ENCODE measurements at regions not wholly inside any gene's neighbourhood (a gene's known extent, or its start where the extent isn't known, plus 50 kb on each side); places are given as distances from the start of the nearest gene placed in this dataset.

DNA sequence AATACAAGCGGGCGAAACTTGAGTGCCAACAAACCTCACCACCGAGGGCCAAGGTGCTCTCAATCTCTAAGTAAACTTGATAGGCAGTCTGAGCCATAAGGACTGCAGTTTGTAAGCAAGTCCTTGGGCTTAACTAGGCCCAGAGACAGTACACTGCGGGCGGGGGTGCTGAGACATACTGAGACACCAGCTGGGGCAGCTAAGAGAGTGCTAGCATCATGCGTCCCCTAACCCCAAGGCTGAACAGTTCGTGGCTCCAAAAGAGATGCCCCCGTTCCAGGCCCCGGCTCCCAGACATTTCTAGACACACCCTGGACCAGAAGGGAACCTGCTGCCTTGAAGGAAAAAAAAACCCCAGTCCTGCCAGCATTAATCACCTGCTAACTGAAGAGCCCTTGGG, 126.8 kb upstream of the PRDX4 start:
- no peaks in the 10 kb centered on the region for H3K36me3 Mint-ChIP-seq
- intact Hi-C loops (cut with micrococcal nuclease), result no loop called here
- H3K9me3 ChIP-seq (replicated peaks in 1 of 2; ENCODE audit: control insufficient read depth in 1 of 2, insufficient read depth in 1 of 2, low read length in 2 of 2), result no peaks in the 10 kb centered on the region
- no peak overlapping the region for H3K27ac ChIP-seq (ENCODE audit: low read depth in 1 of 2, low read length in 2 of 2)
- H3K9ac ChIP-seq (ENCODE audit: insufficient read depth, low read length, poor library complexity, severe bottlenecking), result no peak overlapping the region
- H3K79me2 ChIP-seq (ENCODE audit: insufficient read depth, low read length), result no peaks in the 10 kb centered on the region
- H3K4me3 Mint-ChIP-seq, result no peak overlapping the region
- WGBS (ENCODE audit: insufficient coverage), result 88% methylated on average over 6 of the region's 9 CpGs
- H3K4me1 ChIP-seq (ENCODE audit: control insufficient read depth in 1 of 2, insufficient read depth in 2 of 2, low read length in 2 of 2), result no peaks in the 10 kb centered on the region
- H3K36me3 ChIP-seq (replicated peaks in 1 of 2; ENCODE audit: control insufficient read depth in 1 of 2, insufficient read depth in 2 of 2, low read length in 2 of 2), result no peaks in the 10 kb centered on the region
- no peak overlapping the region for H2AFZ ChIP-seq (ENCODE audit: insufficient read depth, low read depth, low read length, poor library complexity, severe bottlenecking)
- no peak for DNase-seq
- H3K27me3 Mint-ChIP-seq (ENCODE audit: low read depth in 3 of 3), result peaks cover 0 to 4% (median 3%) of the 10 kb centered on the region in 3 donors
- TF ChIP-seq, protein P1, sequence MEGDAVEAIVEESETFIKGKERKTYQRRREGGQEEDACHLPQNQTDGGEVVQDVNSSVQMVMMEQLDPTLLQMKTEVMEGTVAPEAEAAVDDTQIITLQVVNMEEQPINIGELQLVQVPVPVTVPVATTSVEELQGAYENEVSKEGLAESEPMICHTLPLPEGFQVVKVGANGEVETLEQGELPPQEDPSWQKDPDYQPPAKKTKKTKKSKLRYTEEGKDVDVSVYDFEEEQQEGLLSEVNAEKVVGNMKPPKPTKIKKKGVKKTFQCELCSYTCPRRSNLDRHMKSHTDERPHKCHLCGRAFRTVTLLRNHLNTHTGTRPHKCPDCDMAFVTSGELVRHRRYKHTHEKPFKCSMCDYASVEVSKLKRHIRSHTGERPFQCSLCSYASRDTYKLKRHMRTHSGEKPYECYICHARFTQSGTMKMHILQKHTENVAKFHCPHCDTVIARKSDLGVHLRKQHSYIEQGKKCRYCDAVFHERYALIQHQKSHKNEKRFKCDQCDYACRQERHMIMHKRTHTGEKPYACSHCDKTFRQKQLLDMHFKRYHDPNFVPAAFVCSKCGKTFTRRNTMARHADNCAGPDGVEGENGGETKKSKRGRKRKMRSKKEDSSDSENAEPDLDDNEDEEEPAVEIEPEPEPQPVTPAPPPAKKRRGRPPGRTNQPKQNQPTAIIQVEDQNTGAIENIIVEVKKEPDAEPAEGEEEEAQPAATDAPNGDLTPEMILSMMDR (IDR thresholded peaks at IDR 0.05), result no peak
- no peaks in the 10 kb centered on the region for H3K4me1 Mint-ChIP-seq
- peaks cover 0 to 4% of the 10 kb centered on the region in 2 donors for H3K27me3 ChIP-seq (ENCODE audit: control insufficient read depth in 2 of 2, insufficient read depth in 2 of 2, low read length in 2 of 2)
- H3K4me2 ChIP-seq (replicated peaks; ENCODE audit: extremely low read depth, low read length, poor library complexity, severe bottlenecking), result no peak overlapping the region
- peaks cover 0 to 5% (median 0%) of the 10 kb centered on the region in 7 donors for H3K9me3 Mint-ChIP-seq
- H3K27ac Mint-ChIP-seq, result no peak overlapping the region
- H3K4me3 ChIP-seq (replicated peaks in 1 of 3; ENCODE audit: low read depth in 2 of 3, low read length in 3 of 3), result no peak overlapping the region
- H4K20me1 ChIP-seq (ENCODE audit: insufficient read depth, low read length), result no peaks in the 10 kb centered on the region

GRCh38 chrX:23548164-23548563, 119.1 kb upstream of the PRDX4 start:
- Histone ChIP-seq H2AFZ (ENCODE audit: insufficient read depth, low read depth, low read length, poor library complexity, severe bottlenecking) (no peak overlapping the region), H3K27me3 (ENCODE audit: control insufficient read depth in 2 of 2, insufficient read depth in 2 of 2, low read length in 2 of 2) (no peaks in the 10 kb centered on the region), H3K4me1 (ENCODE audit: control insufficient read depth in 1 of 2, insufficient read depth in 2 of 2, low read length in 2 of 2) (no peaks in the 10 kb centered on the region), H3K36me3 (replicated peaks in 1 of 2; ENCODE audit: control insufficient read depth in 1 of 2, insufficient read depth in 2 of 2, low read length in 2 of 2) (no peaks in the 10 kb centered on the region), H3K9ac (ENCODE audit: insufficient read depth, low read length, poor library complexity, severe bottlenecking) (no peak overlapping the region), H3K79me2 (ENCODE audit: insufficient read depth, low read length) (no peaks in the 10 kb centered on the region), H4K20me1 (ENCODE audit: insufficient read depth, low read length) (no peaks in the 10 kb centered on the region), H3K27ac (ENCODE audit: low read depth in 1 of 2, low read length in 2 of 2) (no peak overlapping the region), H3K4me3 (replicated peaks in 1 of 3; ENCODE audit: low read depth in 2 of 3, low read length in 3 of 3) (no peak overlapping the region), H3K9me3 (replicated peaks in 1 of 2; ENCODE audit: control insufficient read depth in 1 of 2, insufficient read depth in 1 of 2, low read length in 2 of 2) (no peaks in the 10 kb centered on the region), H3K4me2 (replicated peaks; ENCODE audit: extremely low read depth, low read length, poor library complexity, severe bottlenecking) (no peak overlapping the region)
- H3K27me3 Mint-ChIP-seq (ENCODE audit: low read depth in 3 of 3), result peaks cover 2 to 5% (median 3%) of the 10 kb centered on the region in 3 donors
- H3K4me3 Mint-ChIP-seq, result no peak overlapping the region
- peaks cover 0 to 2% (median 0%) of the 10 kb centered on the region in 7 donors for H3K9me3 Mint-ChIP-seq
- no peak for DNase-seq
- no peaks in the 10 kb centered on the region for H3K36me3 Mint-ChIP-seq
- TF ChIP-seq, protein P1 (IDR thresholded peaks at IDR 0.05), result no peak
- no CpG with 5 or more reads among the region's 5 CpGs for WGBS (ENCODE audit: insufficient coverage)
- intact Hi-C loops (cut with micrococcal nuclease), result no loop called here
- H3K27ac Mint-ChIP-seq, result no peak overlapping the region
- no peaks in the 10 kb centered on the region for H3K4me1 Mint-ChIP-seq
